ENCODE measurements at regions not wholly inside any gene's neighbourhood (a gene's known extent, or its start where the extent isn't known, plus 50 kb on each side); places are given as distances from the start of the nearest gene placed in this dataset.

DNA sequence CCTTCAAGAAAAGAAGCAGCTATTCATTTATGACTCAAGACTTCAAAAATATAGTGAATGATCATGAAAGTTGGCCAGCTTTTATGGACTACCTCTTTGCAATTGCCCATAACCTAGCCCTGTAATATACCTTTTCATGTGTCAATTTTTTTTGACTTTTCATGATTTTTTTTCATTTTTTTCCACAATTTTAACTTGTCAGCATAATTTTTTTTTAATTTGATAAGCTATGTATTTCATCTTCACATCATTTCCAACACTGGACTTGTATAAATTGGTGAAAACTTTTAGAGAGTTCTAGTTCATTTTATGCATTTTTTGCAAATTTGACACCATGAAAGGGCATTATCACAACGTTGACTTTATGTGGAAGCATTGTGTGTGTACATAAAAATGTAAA is 220.8 kb upstream of the NFE2L3 start:
- Histone ChIP-seq H4K20me1 (ENCODE audit: insufficient read depth, low read length) (no peaks in the 10 kb centered on the region), H3K27ac (ENCODE audit: low read depth, low read length, poor library complexity, severe bottlenecking) (no peak overlapping the region), H3K9me3 (ENCODE audit: low read length) (peaks cover 5% of the 10 kb centered on the region; the same call in 1 of the 2 replicates), H3K9me2 (ENCODE audit: insufficient read depth, low read length) (no peaks in the 10 kb centered on the region), H3K79me2 (ENCODE audit: insufficient read depth, low read depth, low read length) (no peaks in the 10 kb centered on the region), H3K4me1 (ENCODE audit: insufficient read depth, low read length, poor library complexity, severe bottlenecking) (no peaks in the 10 kb centered on the region), H2AFZ (ENCODE audit: low read length) (no peak overlapping the region), H3K4me2 (ENCODE audit: low read length) (no peak overlapping the region), H3K4me3 (ENCODE audit: low read depth, low read length, poor library complexity, severe bottlenecking) (no peak overlapping the region), H3K36me3 (ENCODE audit: insufficient read depth, low read length) (no peaks in the 10 kb centered on the region)
- TF ChIP-seq, protein P1, sequence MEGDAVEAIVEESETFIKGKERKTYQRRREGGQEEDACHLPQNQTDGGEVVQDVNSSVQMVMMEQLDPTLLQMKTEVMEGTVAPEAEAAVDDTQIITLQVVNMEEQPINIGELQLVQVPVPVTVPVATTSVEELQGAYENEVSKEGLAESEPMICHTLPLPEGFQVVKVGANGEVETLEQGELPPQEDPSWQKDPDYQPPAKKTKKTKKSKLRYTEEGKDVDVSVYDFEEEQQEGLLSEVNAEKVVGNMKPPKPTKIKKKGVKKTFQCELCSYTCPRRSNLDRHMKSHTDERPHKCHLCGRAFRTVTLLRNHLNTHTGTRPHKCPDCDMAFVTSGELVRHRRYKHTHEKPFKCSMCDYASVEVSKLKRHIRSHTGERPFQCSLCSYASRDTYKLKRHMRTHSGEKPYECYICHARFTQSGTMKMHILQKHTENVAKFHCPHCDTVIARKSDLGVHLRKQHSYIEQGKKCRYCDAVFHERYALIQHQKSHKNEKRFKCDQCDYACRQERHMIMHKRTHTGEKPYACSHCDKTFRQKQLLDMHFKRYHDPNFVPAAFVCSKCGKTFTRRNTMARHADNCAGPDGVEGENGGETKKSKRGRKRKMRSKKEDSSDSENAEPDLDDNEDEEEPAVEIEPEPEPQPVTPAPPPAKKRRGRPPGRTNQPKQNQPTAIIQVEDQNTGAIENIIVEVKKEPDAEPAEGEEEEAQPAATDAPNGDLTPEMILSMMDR (conservative IDR thresholded peaks at IDR 0.05; ENCODE audit: low read length): no peak
- TF ChIP-seq EZH2phosphoT487 (IDR thresholded peaks at IDR 0.05; ENCODE audit: borderline replicate concordance, low read depth, low read length): no peak
- intact Hi-C loops (cut with micrococcal nuclease; ENCODE audit: unreplicated experiment): no loop called here
- ChIA-PET CTCF (ENCODE audit: unreplicated experiment) (no interaction called here), POLR2A (interaction anchor here (0.6 to 0.7 kb wide), 2 partner anchors 133 to 561 kb away, joined by 3 read pairs; no protein-coding TSS in a partner anchor)
- BruUV-seq (replicated peaks): no TSS peak
- DNase-seq (ENCODE audit: low spot score): no peak

GRCh38 chr7:25933921-25934320 is 218.1 kb upstream of the NFE2L3 start:
- Histone ChIP-seq H3K36me3 (ENCODE audit: insufficient read depth, low read length) (no peaks in the 10 kb centered on the region), H3K9me2 (ENCODE audit: insufficient read depth, low read length) (no peaks in the 10 kb centered on the region), H3K4me3 (ENCODE audit: low read depth, low read length, poor library complexity, severe bottlenecking) (no peak overlapping the region), H3K27ac (ENCODE audit: low read depth, low read length, poor library complexity, severe bottlenecking) (no peak overlapping the region), H3K4me1 (ENCODE audit: insufficient read depth, low read length, poor library complexity, severe bottlenecking) (no peaks in the 10 kb centered on the region), H3K79me2 (ENCODE audit: insufficient read depth, low read depth, low read length) (no peaks in the 10 kb centered on the region), H3K4me2 (ENCODE audit: low read length) (no peak overlapping the region), H3K9me3 (ENCODE audit: low read length) (peaks cover 5% of the 10 kb centered on the region; the same call in 1 of the 2 replicates), H4K20me1 (ENCODE audit: insufficient read depth, low read length) (no peaks in the 10 kb centered on the region), H2AFZ (ENCODE audit: low read length) (no peak overlapping the region)
- BruUV-seq (replicated peaks): no TSS peak
- POLR2A ChIA-PET: interaction anchor here (1.3 to 1.6 kb wide), 2 partner anchors 38 to 111 kb away, joined by 3 read pairs; no protein-coding TSS in a partner anchor
- CTCF ChIA-PET (ENCODE audit: unreplicated experiment): no interaction called here
- intact Hi-C loops (cut with micrococcal nuclease; ENCODE audit: unreplicated experiment): no loop called here
- TF ChIP-seq, protein P1 (conservative IDR thresholded peaks at IDR 0.05; ENCODE audit: low read length): no peak
- TF ChIP-seq EZH2phosphoT487 (IDR thresholded peaks at IDR 0.05; ENCODE audit: borderline replicate concordance, low read depth, low read length): no peak
- no peak for DNase-seq (ENCODE audit: low spot score)

DNA sequence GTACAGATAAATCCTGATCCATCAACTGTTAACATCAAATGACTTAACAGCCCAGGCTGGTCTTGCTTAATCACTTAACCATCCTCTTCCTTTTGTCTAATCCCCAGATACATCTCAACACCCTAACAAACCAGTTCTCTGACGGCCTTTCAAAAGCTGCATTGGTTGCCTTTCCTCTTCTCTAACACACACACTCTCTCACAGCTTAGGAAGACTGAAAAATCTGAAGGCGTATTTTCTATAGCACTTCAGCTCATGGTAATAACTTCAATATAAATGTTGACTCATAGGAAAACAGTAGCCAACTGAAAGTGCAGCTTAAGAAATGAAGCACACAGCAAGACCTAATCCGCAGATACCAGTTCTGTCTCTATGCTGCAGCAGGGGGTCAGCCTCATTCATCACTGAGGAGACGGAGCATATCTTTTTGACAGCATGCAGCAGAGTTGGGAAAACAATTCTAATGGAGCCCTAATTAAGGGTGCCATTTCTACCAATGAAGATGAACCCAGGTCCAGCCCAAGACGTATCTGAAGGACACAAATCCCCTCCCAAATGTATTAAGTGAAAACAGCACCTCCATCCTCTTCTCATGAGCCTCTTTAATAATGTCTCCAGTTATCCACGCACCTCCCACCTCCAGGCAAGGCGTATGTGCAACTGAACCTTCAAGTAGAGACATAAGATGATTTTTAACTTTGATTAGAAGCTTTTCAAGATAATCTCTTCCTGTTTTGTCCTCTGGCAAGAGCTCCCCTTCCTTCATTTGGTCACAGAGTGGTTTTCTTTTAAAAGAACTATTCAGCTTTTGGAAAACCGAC is 211.7 kb upstream of the NFE2L3 start:
- TF ChIP-seq EZH2phosphoT487 (IDR thresholded peaks at IDR 0.05; ENCODE audit: borderline replicate concordance, low read depth, low read length): no peak
- TF ChIP-seq, protein P1 (conservative IDR thresholded peaks at IDR 0.05; ENCODE audit: low read length): no peak
- H2AFZ ChIP-seq (ENCODE audit: low read length): no peak overlapping the region
- BruUV-seq (replicated peaks): no TSS peak
- H3K4me1 ChIP-seq (ENCODE audit: insufficient read depth, low read length, poor library complexity, severe bottlenecking): no peaks in the 10 kb centered on the region
- ChIA-PET CTCF (ENCODE audit: unreplicated experiment) (no interaction called here), POLR2A (interaction anchor here (0.5 to 1.8 kb wide), 3 partner anchors 19 to 317 kb away, joined by 3 to 5 read pairs (median 5); no protein-coding TSS in a partner anchor)
- H3K79me2 ChIP-seq (ENCODE audit: insufficient read depth, low read depth, low read length): no peaks in the 10 kb centered on the region
- no peak overlapping the region for H3K4me3 ChIP-seq (ENCODE audit: low read depth, low read length, poor library complexity, severe bottlenecking)
- no peak overlapping the region for H3K4me2 ChIP-seq (ENCODE audit: low read length)
- H4K20me1 ChIP-seq (ENCODE audit: insufficient read depth, low read length): no peaks in the 10 kb centered on the region
- DNase-seq (ENCODE audit: low spot score): no peak
- H3K27ac ChIP-seq (ENCODE audit: low read depth, low read length, poor library complexity, severe bottlenecking): no peak overlapping the region
- no peaks in the 10 kb centered on the region for H3K9me3 ChIP-seq (ENCODE audit: low read length)
- H3K9me2 ChIP-seq (ENCODE audit: insufficient read depth, low read length): no peaks in the 10 kb centered on the region
- intact Hi-C loops (cut with micrococcal nuclease; ENCODE audit: unreplicated experiment): no loop called here
- no peaks in the 10 kb centered on the region for H3K36me3 ChIP-seq (ENCODE audit: insufficient read depth, low read length)

Measured in OCI-LY7 (cell line).